Skeletal muscle tissue (tissue), 3 donors: ENCODE measurements at regions not wholly inside any gene's neighbourhood (a gene's known extent, or its start where the extent isn't known, plus 50 kb on each side); places are given as distances from the start of the nearest gene placed in this dataset.

ENCODE experiments used
- H3K27ac ChIP-seq: one replicate; pipeline ENCODE4 v1.7.0; 2013; ENCODE audit warnings: mild to moderate bottlenecking, low read depth, low read length, inconsistent platforms
- H3K27me3 ChIP-seq, 3 donors: one replicate each; pipeline ENCODE4 v1.7.0; 2013; ENCODE audit warnings: low read length in 3 of 3; ENCODE audit not compliant: control insufficient read depth in 3 of 3, insufficient read depth in 3 of 3
- H3K36me3 ChIP-seq, 3 donors: one replicate each; pipeline ENCODE4 v1.7.0; 2013; ENCODE audit warnings: low read length in 3 of 3; ENCODE audit not compliant: control insufficient read depth in 3 of 3, insufficient read depth in 3 of 3
- H3K4me1 ChIP-seq, 3 donors: one replicate each; pipeline ENCODE4 v1.7.0; 2013; ENCODE audit warnings: low read length in 3 of 3, mild to moderate bottlenecking in 3 of 3; ENCODE audit not compliant: control insufficient read depth in 3 of 3, insufficient read depth in 3 of 3
- H3K4me3 ChIP-seq, 3 donors: one replicate each; pipeline ENCODE4 v1.7.0; 2013; ENCODE audit warnings: low read length in 3 of 3
- H3K9ac ChIP-seq, 3 donors: one replicate each; pipeline ENCODE4 v1.7.0; 2013; ENCODE audit warnings: low read length in 3 of 3, mild to moderate bottlenecking in 3 of 3, moderate library complexity in 2 of 3, low read depth in 1 of 3
- H3K9me3 ChIP-seq, 3 donors: one replicate each; pipeline ENCODE4 v1.7.0; 2013; ENCODE audit warnings: low read length in 3 of 3; ENCODE audit not compliant: control insufficient read depth in 3 of 3
- donor health status: Osteomylitis.

GRCh38 chr9:79127661-79128060, 444.1 kb upstream of the TLE4 start:
- no peaks in the 10 kb centered on the region for H3K9me3 ChIP-seq
- no peak overlapping the region for H3K9ac ChIP-seq
- no peaks in the 10 kb centered on the region for H3K4me1 ChIP-seq
- no peak overlapping the region for H3K27ac ChIP-seq
- H3K27me3 ChIP-seq = no peaks in the 10 kb centered on the region
- H3K4me3 ChIP-seq = no peak overlapping the region
- no peaks in the 10 kb centered on the region for H3K36me3 ChIP-seq

DNA sequence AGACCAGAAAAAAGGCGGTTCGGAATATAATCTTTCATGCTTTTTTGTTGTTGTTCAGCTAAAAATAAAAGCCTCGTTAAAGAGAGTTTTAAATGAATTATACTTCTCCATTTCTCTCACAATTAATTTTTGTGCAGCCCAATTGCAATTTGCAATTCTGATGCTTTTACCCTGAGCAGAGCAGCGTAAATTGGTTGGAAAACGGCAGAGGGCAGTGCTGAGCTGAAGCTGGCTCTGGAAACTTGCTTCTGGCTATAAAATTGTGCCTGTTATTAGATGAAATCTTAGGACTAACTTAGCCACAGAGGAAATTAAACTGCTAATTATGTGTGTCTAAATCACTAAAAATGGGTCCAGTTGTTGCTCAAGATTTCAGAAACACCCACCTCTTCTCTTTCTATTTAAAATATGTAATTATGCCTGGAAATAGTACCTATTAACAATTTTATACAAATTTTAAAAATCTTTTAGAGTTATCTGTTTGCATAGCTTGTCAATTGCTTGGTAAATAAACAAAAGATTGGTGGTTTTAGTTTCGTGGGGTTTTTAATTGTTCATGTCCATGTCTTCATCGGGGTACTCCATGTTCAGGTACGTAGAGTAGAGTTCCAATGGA, 441.8 kb upstream of the TLE4 start:
- Histone ChIP-seq H3K9me3 (no peaks in the 10 kb centered on the region), H3K9ac (no peak overlapping the region), H3K4me1 (no peaks in the 10 kb centered on the region), H3K27me3 (no peaks in the 10 kb centered on the region), H3K4me3 (no peak overlapping the region), H3K36me3 (no peaks in the 10 kb centered on the region), H3K27ac (no peak overlapping the region)

- Histone ChIP-seq H3K27ac (no peak overlapping the region), H3K9me3 (no peaks in the 10 kb centered on the region), H3K9ac (no peak overlapping the region), H3K36me3 (no peaks in the 10 kb centered on the region), H3K4me3 (no peak overlapping the region), H3K4me1 (no peaks in the 10 kb centered on the region), H3K27me3 (no peaks in the 10 kb centered on the region)
These were observed 440.5 kb upstream of the TLE4 start for GRCh38 chr9:79131246-79131774.

DNA sequence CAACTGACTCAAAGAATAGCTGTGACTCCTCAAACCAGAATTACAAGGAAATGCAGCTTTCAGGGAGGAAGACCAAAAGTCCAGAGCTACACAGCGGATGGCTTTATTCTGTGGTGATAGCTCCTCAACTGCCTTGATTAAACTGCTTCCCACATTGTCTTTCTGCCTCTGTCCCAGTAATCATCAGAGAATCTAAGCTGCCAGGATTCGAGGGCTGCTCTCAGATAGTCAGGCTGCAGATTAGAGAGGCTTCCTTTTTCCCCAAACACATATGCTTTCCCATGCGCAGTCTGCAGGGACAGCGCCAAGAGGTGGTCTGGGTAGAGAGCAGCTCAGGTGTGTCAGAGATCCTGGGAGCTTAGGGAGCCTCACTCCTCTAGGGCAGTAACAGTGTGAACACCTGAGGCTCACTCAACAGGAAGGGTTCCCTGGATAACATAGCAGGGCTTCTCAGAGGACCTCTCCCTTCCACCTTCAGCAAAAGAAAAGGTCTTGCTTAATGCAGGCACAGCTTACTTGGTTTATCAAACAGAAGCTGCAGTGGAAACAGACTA, 439.9 kb upstream of the TLE4 start:
- Histone ChIP-seq H3K9ac (no peak overlapping the region), H3K27ac (no peak overlapping the region), H3K4me3 (no peak overlapping the region), H3K27me3 (no peaks in the 10 kb centered on the region), H3K4me1 (no peaks in the 10 kb centered on the region), H3K36me3 (no peaks in the 10 kb centered on the region), H3K9me3 (no peaks in the 10 kb centered on the region)

DNA sequence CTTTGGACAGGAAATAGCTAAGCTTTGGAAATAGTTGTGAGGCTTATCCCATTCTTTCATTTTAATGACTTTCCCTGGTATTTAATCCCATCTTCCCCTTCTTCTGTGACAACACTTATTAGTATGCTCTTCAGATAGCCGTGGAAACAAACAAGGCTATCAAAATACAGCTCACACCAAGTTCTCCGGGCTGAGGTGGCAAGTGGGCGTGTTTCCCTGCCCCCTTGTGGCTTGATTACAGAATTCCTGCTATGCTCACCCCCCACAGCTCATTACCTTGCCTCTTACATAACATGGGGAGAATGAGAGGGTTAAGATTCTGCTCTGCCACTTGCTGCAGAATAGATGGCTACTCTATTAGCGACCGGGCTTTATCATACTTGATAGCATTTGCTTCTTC, 437.1 kb upstream of the TLE4 start:
- Histone ChIP-seq H3K27me3 (no peaks in the 10 kb centered on the region), H3K9me3 (no peaks in the 10 kb centered on the region), H3K36me3 (no peaks in the 10 kb centered on the region)

DNA sequence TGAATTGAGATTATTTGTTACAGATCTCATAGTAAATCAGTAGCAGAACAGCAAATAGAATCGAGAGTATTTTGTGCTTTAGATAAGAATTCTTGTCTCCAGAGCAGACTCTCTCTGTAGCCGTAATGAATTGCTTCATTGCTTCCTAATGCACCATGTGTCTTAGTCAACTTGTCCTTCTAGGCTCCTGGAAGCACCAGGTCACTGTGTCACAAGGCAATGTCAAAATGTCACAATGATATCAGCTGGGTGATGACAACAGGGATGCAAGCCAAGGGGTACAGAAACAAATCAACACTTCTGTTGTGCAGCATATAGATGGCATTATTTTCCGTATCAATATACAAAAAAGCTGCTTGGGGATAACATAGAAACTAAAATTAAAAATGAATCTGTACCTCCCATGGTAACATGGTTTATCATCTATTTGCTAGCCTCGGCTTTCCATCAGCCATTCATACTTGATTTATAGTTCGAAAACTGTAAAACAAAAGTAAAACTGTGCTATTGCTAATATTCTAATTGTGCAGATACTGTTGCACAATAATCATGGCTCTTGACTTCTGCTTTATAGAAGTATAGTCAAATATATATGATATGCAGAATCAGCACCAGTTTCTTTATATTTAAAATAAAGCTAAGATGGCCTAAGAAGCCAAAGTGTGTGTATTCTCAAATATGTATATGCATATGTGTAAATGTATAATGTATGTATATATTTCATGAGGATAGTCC, 435.9 kb upstream of the TLE4 start:
- H3K36me3 ChIP-seq = no peaks in the 10 kb centered on the region
- no peaks in the 10 kb centered on the region for H3K27me3 ChIP-seq
- H3K9ac ChIP-seq = no peak overlapping the region
- H3K9me3 ChIP-seq = no peaks in the 10 kb centered on the region
- H3K4me1 ChIP-seq = no peaks in the 10 kb centered on the region
- H3K27ac ChIP-seq = no peak overlapping the region
- H3K4me3 ChIP-seq = no peak overlapping the region

More for the DNA sequence above, 437.1 kb upstream of the TLE4 start:
- H3K4me3 ChIP-seq = no peak overlapping the region
- H3K27ac ChIP-seq = no peak overlapping the region
- no peaks in the 10 kb centered on the region for H3K4me1 ChIP-seq
- no peak overlapping the region for H3K9ac ChIP-seq

GRCh38 chr9:79140751-79141150, 431.0 kb upstream of the TLE4 start:
- Histone ChIP-seq H3K9ac (no peak overlapping the region), H3K27ac (no peak overlapping the region), H3K4me1 (no peaks in the 10 kb centered on the region), H3K36me3 (no peaks in the 10 kb centered on the region), H3K27me3 (no peaks in the 10 kb centered on the region), H3K4me3 (no peak overlapping the region), H3K9me3 (no peaks in the 10 kb centered on the region)

DNA sequence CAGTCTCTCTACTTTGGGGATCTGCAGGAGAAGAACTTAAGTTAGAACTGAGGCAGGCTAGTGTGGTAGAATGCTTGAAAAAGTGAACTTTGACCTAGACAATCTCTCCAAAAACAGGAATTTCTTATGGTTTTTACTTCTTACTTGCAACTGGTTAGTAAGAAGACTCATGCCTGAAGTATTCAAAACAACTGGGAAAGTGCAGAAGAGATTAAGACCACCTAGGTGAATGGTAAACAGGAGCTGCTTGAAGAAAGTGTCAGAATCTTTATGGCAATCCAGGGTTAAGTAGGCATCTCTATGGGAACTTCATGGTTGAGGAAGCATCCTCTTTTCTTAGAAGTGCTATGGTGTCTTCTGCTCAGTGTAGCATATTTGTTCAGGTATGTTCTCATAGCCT, 428.6 kb upstream of the TLE4 start:
- Histone ChIP-seq H3K9ac (no peak overlapping the region), H3K27me3 (no peaks in the 10 kb centered on the region), H3K27ac (no peak overlapping the region)

GRCh38 chr9:79145442-79145841, 426.3 kb upstream of the TLE4 start:
- Histone ChIP-seq H3K4me1 (no peaks in the 10 kb centered on the region), H3K27ac (no peak overlapping the region), H3K36me3 (no peaks in the 10 kb centered on the region), H3K27me3 (no peaks in the 10 kb centered on the region), H3K9ac (no peak overlapping the region), H3K9me3 (no peaks in the 10 kb centered on the region), H3K4me3 (no peak overlapping the region)

More for the DNA sequence above, 428.6 kb upstream of the TLE4 start:
- no peak overlapping the region for H3K4me3 ChIP-seq
- H3K9me3 ChIP-seq = no peaks in the 10 kb centered on the region
- H3K4me1 ChIP-seq = no peaks in the 10 kb centered on the region
- no peaks in the 10 kb centered on the region for H3K36me3 ChIP-seq

DNA sequence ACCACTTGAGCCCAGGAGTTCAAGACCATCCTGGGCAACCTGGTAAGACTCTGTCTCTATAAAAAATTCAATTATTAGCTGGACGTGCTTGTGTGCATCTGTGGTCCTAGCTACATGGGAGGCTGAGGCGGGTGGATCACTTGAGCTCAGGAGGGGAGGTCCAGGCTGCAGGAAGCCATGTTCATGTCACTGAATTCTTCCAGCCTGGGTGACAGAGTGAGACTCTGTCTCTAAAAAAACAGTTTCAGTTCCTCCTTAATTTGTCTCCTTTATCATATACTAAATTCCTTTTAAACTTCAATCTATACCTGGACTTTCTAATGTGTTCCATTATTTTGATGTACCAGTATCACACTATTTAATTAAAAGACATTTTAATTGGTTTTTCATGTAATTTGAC, 422.2 kb upstream of the TLE4 start:
- Histone ChIP-seq H3K27me3 (no peaks in the 10 kb centered on the region), H3K9ac (no peak overlapping the region), H3K36me3 (no peaks in the 10 kb centered on the region), H3K4me1 (peaks cover 2 to 7% (median 7%) of the 10 kb centered on the region in 3 donors), H3K9me3 (no peaks in the 10 kb centered on the region), H3K27ac (no peak overlapping the region), H3K4me3 (no peak overlapping the region)
